ENCODE measurements at regions not wholly inside any gene's neighbourhood (a gene's known extent, or its start where the extent isn't known, plus 50 kb on each side); places are given as distances from the start of the nearest gene placed in this dataset.

- TF ChIP-seq CTCF (conservative IDR thresholded peaks at IDR 0.05 in 1 of 2, IDR thresholded peaks at IDR 0.05 in 1 of 2; ENCODE audit: extremely low read depth in 1 of 2, insufficient read depth in 1 of 2, low read depth in 1 of 2, low read length in 2 of 2) (no peak), EZH2 (IDR thresholded peaks at IDR 0.05; ENCODE audit: borderline replicate concordance, low read length) (no peak)
Measured at GRCh38 chr10:78755877-78756455, 312.8 kb upstream of the ZMIZ1 start.

Measured in mammary epithelial cell (primary cell).